ENCODE measurements at regions not wholly inside any gene's neighbourhood (a gene's known extent, or its start where the extent isn't known, plus 50 kb on each side); places are given as distances from the start of the nearest gene placed in this dataset.
A peak's percentile ranks its signal among the peaks of the same experiment; 100 is the strongest.

GRCh38 chr2:41697389-41697788, 350.4 kb upstream of the PKDCC start:
- intact Hi-C loops (cut with micrococcal nuclease; ENCODE audit: unreplicated experiment) = no loop called here

GRCh38 chr2:41698678-41699422, 349.0 kb upstream of the PKDCC start:
- no peaks in the 10 kb centered on the region for H3F3A ChIP-seq (ENCODE audit: insufficient read depth, low read depth)
- POLR2A ChIA-PET (ENCODE audit: unreplicated experiment) = no interaction called here
- no peak overlapping the region for H3K4me2 ChIP-seq
- CTCF ChIA-PET = interaction anchor here (0.5 to 1.4 kb wide), 5 partner anchors 10 to 1785 kb away, joined by 3 to 5 read pairs (median 3); no protein-coding TSS in a partner anchor
- no peaks in the 10 kb centered on the region for H3K79me2 ChIP-seq (ENCODE audit: low read depth)
- H3K27me3 ChIP-seq (ENCODE audit: insufficient read depth, low read depth) = peaks cover 19% of the 10 kb centered on the region; the same call in 1 of the 2 replicates
- TF ChIP-seq CTCF (conservative IDR thresholded peaks at IDR 0.05) (peak; percentile 67), EZH2 (IDR thresholded peaks at IDR 0.05; ENCODE audit: low read depth) (no peak)
- no peak overlapping the region for H3K4me3 ChIP-seq
- no peak overlapping the region for H3K27ac ChIP-seq
- no peaks in the 10 kb centered on the region for H3K9me3 ChIP-seq (ENCODE audit: insufficient read depth, low read depth)
- DNase-seq = peak in 1 of 2 experiments; percentile 13
- intact Hi-C loops (cut with micrococcal nuclease; ENCODE audit: unreplicated experiment) = no loop called here
- H4K20me1 ChIP-seq (ENCODE audit: insufficient read depth) = no peaks in the 10 kb centered on the region; the same call in 1 of the 2 replicates
- no peaks in the 10 kb centered on the region for H3K9me2 ChIP-seq (ENCODE audit: insufficient read depth)
- no peak overlapping the region for H2AFZ ChIP-seq
- no peaks in the 10 kb centered on the region for H3K4me1 ChIP-seq (replicated peaks; ENCODE audit: insufficient read depth)
- BruUV-seq (replicated peaks) = no TSS peak
- H3K36me3 ChIP-seq (ENCODE audit: low read depth) = no peaks in the 10 kb centered on the region

More at GRCh38 chr2:41697389-41697788, 350.4 kb upstream of the PKDCC start:
- DNase-seq = no peak
- Histone ChIP-seq H3K79me2 (ENCODE audit: low read depth) (no peaks in the 10 kb centered on the region), H3K4me1 (replicated peaks; ENCODE audit: insufficient read depth) (no peaks in the 10 kb centered on the region), H2AFZ (no peak overlapping the region), H3K27me3 (ENCODE audit: insufficient read depth, low read depth) (peaks cover 21% of the 10 kb centered on the region; the same call in 1 of the 2 replicates), H3K27ac (no peak overlapping the region), H3K9me2 (ENCODE audit: insufficient read depth) (no peaks in the 10 kb centered on the region), H3K36me3 (ENCODE audit: low read depth) (no peaks in the 10 kb centered on the region), H3K4me3 (no peak overlapping the region), H3K9me3 (ENCODE audit: insufficient read depth, low read depth) (no peaks in the 10 kb centered on the region), H3F3A (ENCODE audit: insufficient read depth, low read depth) (no peaks in the 10 kb centered on the region), H3K4me2 (no peak overlapping the region), H4K20me1 (ENCODE audit: insufficient read depth) (no peaks in the 10 kb centered on the region; the same call in 1 of the 2 replicates)
- TF ChIP-seq EZH2 (IDR thresholded peaks at IDR 0.05; ENCODE audit: low read depth) (no peak), CTCF (conservative IDR thresholded peaks at IDR 0.05) (no peak)
- CTCF ChIA-PET = no interaction called here
- POLR2A ChIA-PET (ENCODE audit: unreplicated experiment) = no interaction called here
- no TSS peak for BruUV-seq (replicated peaks)

- intact Hi-C loops (cut with micrococcal nuclease; ENCODE audit: unreplicated experiment) = no loop called here
These were observed 346.6 kb upstream of the PKDCC start for GRCh38 chr2:41701231-41701630.

More at GRCh38 chr2:41701231-41701630, 346.6 kb upstream of the PKDCC start:
- Histone ChIP-seq H2AFZ (no peak overlapping the region), H3K4me3 (no peak overlapping the region), H3K36me3 (ENCODE audit: low read depth) (no peaks in the 10 kb centered on the region), H3F3A (ENCODE audit: insufficient read depth, low read depth) (no peaks in the 10 kb centered on the region), H4K20me1 (ENCODE audit: insufficient read depth) (no peaks in the 10 kb centered on the region; the same call in 1 of the 2 replicates), H3K9me3 (ENCODE audit: insufficient read depth, low read depth) (no peaks in the 10 kb centered on the region), H3K9me2 (ENCODE audit: insufficient read depth) (no peaks in the 10 kb centered on the region), H3K79me2 (ENCODE audit: low read depth) (no peaks in the 10 kb centered on the region), H3K4me1 (replicated peaks; ENCODE audit: insufficient read depth) (no peaks in the 10 kb centered on the region), H3K27me3 (ENCODE audit: insufficient read depth, low read depth) (peaks cover 14% of the 10 kb centered on the region; the same call in 1 of the 2 replicates), H3K4me2 (no peak overlapping the region), H3K27ac (no peak overlapping the region)
- DNase-seq = no peak
- TF ChIP-seq EZH2 (IDR thresholded peaks at IDR 0.05; ENCODE audit: low read depth) (no peak), CTCF (conservative IDR thresholded peaks at IDR 0.05) (no peak)
- ChIA-PET POLR2A (ENCODE audit: unreplicated experiment) (no interaction called here), CTCF (no interaction called here)
- no TSS peak for BruUV-seq (replicated peaks)

Data from PC-9 (cell line).